Bronchial epithelial cell (primary cell): ENCODE measurements at regions not wholly inside any gene's neighbourhood (a gene's known extent, or its start where the extent isn't known, plus 50 kb on each side); places are given as distances from the start of the nearest gene placed in this dataset.

Experiments used
- DNase-seq: peaks from one replicate; pipeline ENCODE4 v3.0.0-alpha.2; 2010; ENCODE audit warnings: low read depth
- FAIRE-seq: peaks from 2 replicates; lab custom pipeline; 2011; peaks lifted over from hg19 to GRCh38; lab: Jason Lieb, UNC
- H3K27me3 ChIP-seq: 2 replicates; pipeline ENCODE4 v1.5.1; 2011; ENCODE audit warnings: low read length; ENCODE audit not compliant: control insufficient read depth, insufficient read depth
- H3K36me3 ChIP-seq: 2 replicates; pipeline ENCODE4 v1.5.1; 2011; ENCODE audit warnings: low read length; ENCODE audit not compliant: control insufficient read depth, insufficient read depth
- H3K4me3 ChIP-seq: 2 replicates; pipeline ENCODE4 v1.5.1; 2011; ENCODE audit warnings: mild to moderate bottlenecking, low read depth, low read length, control low read depth
- TF ChIP-seq, protein P1 (sequence below): IDR thresholded peaks from 2 replicates; pipeline ENCODE4 v1.5.1; 2011; ENCODE audit warnings: mild to moderate bottlenecking, moderate library complexity, low read length, control low read depth, inconsistent platforms; ENCODE audit not compliant: insufficient read depth, severe bottlenecking

DNA sequence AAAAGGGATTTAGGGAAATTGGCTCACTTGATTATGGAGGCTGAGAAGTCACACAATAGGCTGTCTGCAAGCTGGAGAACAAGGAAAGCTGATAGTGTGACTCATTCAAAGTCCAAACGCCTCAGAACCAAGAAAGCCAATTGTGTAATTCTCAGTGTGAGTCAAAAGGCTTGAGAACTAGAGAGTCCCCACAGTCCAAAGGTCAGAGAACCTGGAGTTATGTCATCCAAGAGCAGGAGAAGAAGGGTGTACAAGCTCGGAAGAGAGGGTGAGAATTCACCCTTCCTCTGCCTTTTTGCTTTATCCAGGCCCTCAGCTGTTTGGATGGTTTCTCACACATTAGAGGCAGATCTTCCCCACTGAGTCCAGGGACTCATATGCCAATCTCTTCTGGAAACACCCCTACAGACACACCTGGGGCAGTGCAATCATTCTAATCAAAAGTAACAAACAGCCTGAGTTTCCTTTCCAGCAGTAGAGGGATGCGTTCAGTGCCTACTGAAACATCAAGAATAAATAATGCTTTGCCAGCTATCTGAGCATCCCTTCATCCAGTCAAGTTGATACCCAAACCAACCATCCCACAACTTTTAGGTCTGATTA, 271.5 kb downstream of the SATB1 start:
- Histone ChIP-seq H3K36me3 (no peaks in the 10 kb centered on the region), H3K4me3 (no peak overlapping the region), H3K27me3 (no peaks in the 10 kb centered on the region)
- TF ChIP-seq, protein P1, sequence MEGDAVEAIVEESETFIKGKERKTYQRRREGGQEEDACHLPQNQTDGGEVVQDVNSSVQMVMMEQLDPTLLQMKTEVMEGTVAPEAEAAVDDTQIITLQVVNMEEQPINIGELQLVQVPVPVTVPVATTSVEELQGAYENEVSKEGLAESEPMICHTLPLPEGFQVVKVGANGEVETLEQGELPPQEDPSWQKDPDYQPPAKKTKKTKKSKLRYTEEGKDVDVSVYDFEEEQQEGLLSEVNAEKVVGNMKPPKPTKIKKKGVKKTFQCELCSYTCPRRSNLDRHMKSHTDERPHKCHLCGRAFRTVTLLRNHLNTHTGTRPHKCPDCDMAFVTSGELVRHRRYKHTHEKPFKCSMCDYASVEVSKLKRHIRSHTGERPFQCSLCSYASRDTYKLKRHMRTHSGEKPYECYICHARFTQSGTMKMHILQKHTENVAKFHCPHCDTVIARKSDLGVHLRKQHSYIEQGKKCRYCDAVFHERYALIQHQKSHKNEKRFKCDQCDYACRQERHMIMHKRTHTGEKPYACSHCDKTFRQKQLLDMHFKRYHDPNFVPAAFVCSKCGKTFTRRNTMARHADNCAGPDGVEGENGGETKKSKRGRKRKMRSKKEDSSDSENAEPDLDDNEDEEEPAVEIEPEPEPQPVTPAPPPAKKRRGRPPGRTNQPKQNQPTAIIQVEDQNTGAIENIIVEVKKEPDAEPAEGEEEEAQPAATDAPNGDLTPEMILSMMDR, result no peak
- peak; percentile 18 for FAIRE-seq
- DNase-seq, result peak; percentile 97

DNA sequence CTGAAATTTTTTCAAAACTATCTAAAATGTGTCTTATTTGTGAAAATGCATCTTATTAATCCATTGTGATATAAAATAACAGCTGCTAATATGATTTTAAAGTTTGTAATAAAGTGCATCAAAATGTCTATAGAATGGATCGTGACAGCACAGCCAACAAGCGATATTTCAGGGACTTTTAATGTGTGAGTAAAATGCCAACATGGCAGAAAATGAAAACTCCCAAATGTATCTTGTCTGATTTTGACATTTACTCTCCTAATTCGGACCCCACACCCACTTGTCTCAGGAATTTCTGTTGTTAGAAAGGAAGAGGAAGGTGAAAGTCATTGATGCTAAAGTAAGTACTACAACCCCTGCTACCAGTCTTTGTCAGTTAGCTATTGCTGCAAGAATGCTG, 273.9 kb downstream of the SATB1 start:
- Histone ChIP-seq H3K27me3 (no peaks in the 10 kb centered on the region), H3K36me3 (no peaks in the 10 kb centered on the region), H3K4me3 (no peak overlapping the region)
- TF ChIP-seq, protein P1, result no peak
- DNase-seq, result no peak
- FAIRE-seq, result no peak

DNA sequence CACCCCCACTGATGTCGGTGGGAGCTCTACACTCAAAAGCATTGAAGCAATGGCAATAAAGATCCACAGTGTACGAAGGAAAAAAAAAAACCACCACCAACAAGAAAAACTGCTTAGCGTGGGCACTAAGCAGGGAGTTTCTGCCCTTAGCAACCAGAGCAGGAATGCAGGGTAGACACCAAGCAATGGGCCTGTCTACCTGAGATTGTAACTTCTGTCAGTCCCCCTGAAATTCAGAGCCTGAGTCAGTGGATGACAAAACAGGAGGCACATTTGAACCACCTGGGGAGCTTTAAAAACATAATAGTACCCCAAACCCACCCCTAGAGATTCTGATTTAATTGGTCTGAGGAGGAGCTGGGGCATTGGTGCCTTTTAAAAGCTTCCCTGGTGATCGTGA, 275.2 kb downstream of the SATB1 start:
- no peaks in the 10 kb centered on the region for H3K27me3 ChIP-seq
- H3K36me3 ChIP-seq, result no peaks in the 10 kb centered on the region
- TF ChIP-seq, protein P1, result no peak
- DNase-seq (no peak), FAIRE-seq (no peak)
- no peak overlapping the region for H3K4me3 ChIP-seq

DNA sequence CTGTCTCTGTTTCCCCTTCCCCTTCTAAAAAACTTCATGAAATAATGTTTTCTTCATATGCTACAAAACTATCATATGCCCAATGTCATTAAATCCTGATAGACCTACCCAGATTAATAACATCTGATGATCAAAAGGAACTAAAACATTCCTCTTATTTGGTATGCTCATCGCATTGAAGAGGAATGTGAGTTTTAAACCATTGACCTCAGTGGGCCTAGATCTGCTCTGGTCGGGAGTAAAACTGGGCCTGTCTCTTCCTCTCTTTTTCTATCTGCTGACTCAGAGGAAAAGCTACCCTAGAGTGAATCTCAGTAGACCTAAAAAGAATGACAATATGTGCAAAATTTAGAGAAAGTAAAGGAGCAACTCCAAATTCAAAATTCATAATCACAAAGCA, 275.8 kb downstream of the SATB1 start:
- H3K36me3 ChIP-seq, result no peaks in the 10 kb centered on the region
- no peaks in the 10 kb centered on the region for H3K27me3 ChIP-seq
- TF ChIP-seq, protein P1, result no peak
- FAIRE-seq (no peak), DNase-seq (no peak)
- H3K4me3 ChIP-seq, result no peak overlapping the region

DNA sequence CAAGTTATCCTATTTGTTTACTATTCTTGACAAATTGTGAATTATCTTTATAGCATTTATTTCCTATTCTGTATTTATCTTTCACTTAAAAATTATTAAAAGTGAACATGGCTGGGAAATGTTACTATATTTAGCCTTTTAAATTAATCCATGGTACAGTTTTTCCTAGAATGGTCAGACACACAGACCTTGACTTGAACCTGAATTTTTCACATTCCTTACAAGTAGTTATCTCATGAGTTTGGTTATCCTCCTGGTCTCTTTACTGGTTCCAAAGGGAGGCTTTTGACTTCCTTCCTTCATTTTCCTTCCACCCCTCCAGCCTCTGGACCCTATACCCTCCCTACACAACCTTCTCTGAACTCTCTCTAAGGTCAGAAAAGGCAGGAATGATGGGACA, 280.6 kb downstream of the SATB1 start:
- TF ChIP-seq, protein P1, result no peak
- Histone ChIP-seq H3K4me3 (no peak overlapping the region), H3K36me3 (no peaks in the 10 kb centered on the region), H3K27me3 (no peaks in the 10 kb centered on the region)
- no peak for DNase-seq
- FAIRE-seq, result no peak

DNA sequence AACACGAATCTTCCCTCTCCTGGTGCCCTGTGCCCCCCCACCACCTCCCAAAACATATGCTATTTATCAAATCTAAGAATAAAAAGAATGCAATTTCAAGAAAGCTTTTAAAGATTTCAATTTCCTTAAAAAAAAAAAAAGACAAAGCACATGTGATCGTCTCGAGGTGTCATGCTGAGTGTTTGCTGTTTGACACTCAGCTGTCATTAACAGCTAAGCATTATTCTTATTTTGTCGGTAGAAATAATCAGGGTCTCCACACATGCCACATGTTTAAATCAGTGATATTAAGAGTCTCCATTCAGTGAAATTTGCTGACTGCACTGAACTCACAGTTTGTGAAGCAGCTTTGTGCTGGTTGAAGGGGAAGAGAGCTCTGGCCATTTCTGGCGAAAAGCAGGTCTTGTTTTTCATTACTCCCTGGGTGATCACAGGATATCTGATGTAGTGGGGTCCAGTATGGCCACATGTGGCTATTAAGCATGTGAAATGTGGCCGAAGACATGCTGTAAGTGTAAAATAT, 281.8 kb downstream of the SATB1 start:
- TF ChIP-seq, protein P1, result no peak
- no peaks in the 10 kb centered on the region for H3K27me3 ChIP-seq
- no peaks in the 10 kb centered on the region for H3K36me3 ChIP-seq
- DNase-seq, result no peak
- no peak for FAIRE-seq
- no peak overlapping the region for H3K4me3 ChIP-seq
